ENCODE measurements at regions not wholly inside any gene's neighbourhood (a gene's known extent, or its start where the extent isn't known, plus 50 kb on each side); places are given as distances from the start of the nearest gene placed in this dataset.

DNA sequence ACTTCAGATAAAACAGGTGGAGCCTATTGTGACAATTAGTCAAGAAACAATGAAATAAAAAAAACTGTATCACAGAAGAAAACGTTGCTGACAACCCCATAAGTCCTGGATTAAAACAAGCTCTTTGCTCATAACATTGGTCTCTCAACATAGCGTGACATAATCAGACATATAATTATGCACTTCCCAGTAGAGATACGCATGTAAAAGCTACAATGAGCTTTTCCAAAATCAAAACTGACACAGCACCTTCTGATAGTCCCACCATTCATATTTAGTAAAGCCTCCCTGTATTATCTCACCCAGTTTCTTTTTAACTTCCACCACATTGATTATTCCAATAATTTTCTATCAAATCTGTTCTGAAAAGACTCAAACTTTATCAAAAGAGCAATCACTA lies 372.1 kb upstream of the SMIM31 start:
- no peaks in the 10 kb centered on the region for H3K36me3 ChIP-seq
- H3K9me3 ChIP-seq, result no peaks in the 10 kb centered on the region
- TF ChIP-seq CTCF (IDR thresholded peaks at IDR 0.05), result no peak
- H3K27ac ChIP-seq, result no peak overlapping the region
- H3K4me1 ChIP-seq, result no peaks in the 10 kb centered on the region
- no peak overlapping the region for H3K9ac ChIP-seq (ENCODE audit: low read depth in 2 of 2, low read length in 2 of 2)
- intact Hi-C loops (cut with DNase I), result no loop called here
- H3K27me3 ChIP-seq, result no peaks in the 10 kb centered on the region
- H3K4me3 ChIP-seq, result no peak overlapping the region
- DNase-seq, result no peak

GRCh38 chr4:164383058-164383357 lies 370.9 kb upstream of the SMIM31 start:
- Histone ChIP-seq H3K9me3 (no peaks in the 10 kb centered on the region), H3K4me3 (no peak overlapping the region), H3K27me3 (no peaks in the 10 kb centered on the region), H3K4me1 (no peaks in the 10 kb centered on the region), H3K27ac (no peak overlapping the region), H3K9ac (ENCODE audit: low read depth in 2 of 2, low read length in 2 of 2) (no peak overlapping the region), H3K36me3 (no peaks in the 10 kb centered on the region)
- no peak for DNase-seq
- intact Hi-C loops (cut with DNase I), result no loop called here
- TF ChIP-seq CTCF (IDR thresholded peaks at IDR 0.05), result no peak

- H3K9me3 ChIP-seq, result no peaks in the 10 kb centered on the region
- no peak for TF ChIP-seq CTCF (IDR thresholded peaks at IDR 0.05)
- H3K36me3 ChIP-seq, result no peaks in the 10 kb centered on the region
- no peak for DNase-seq
- H3K27ac ChIP-seq, result no peak overlapping the region
- no peak overlapping the region for H3K4me3 ChIP-seq
- intact Hi-C loops (cut with DNase I), result no loop called here
- H3K27me3 ChIP-seq, result no peaks in the 10 kb centered on the region
- H3K9ac ChIP-seq (ENCODE audit: low read depth in 2 of 2, low read length in 2 of 2), result no peak overlapping the region
- H3K4me1 ChIP-seq, result no peaks in the 10 kb centered on the region
These were observed 370.3 kb upstream of the SMIM31 start for GRCh38 chr4:164383358-164384220.

- Histone ChIP-seq H3K4me3 (no peak overlapping the region), H3K36me3 (no peaks in the 10 kb centered on the region), H3K27me3 (no peaks in the 10 kb centered on the region), H3K9me3 (no peaks in the 10 kb centered on the region), H3K27ac (no peak overlapping the region), H3K4me1 (no peaks in the 10 kb centered on the region), H3K9ac (ENCODE audit: low read depth in 2 of 2, low read length in 2 of 2) (no peak overlapping the region)
- TF ChIP-seq CTCF (IDR thresholded peaks at IDR 0.05), result no peak
- intact Hi-C loops (cut with DNase I), result no loop called here
- no peak for DNase-seq
These were observed 369.5 kb upstream of the SMIM31 start for GRCh38 chr4:164384416-164384815.

DNA sequence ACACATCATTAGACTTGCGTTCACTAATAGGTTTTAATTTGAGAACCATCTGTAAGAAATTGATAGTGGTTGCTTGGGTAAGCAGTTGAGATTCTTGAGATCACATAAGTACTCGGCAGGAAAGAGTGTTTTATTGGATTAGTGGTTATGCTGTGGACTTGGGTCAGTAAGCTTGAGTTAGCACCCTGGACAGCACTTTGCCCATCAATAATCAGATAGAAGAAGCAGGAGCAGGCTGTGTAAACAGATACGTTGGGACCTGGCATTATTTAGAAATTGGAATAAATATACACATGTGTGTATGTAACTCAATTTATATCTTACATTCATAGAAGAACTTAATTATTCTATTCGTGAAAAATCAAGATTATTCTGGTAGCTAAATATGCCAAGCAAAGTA lies 357.5 kb upstream of the SMIM31 start:
- H3K27me3 ChIP-seq, result no peaks in the 10 kb centered on the region
- intact Hi-C loops (cut with DNase I), result no loop called here
- H3K9ac ChIP-seq (ENCODE audit: low read depth in 2 of 2, low read length in 2 of 2), result no peak overlapping the region
- H3K27ac ChIP-seq, result no peak overlapping the region
- no peak for TF ChIP-seq CTCF (IDR thresholded peaks at IDR 0.05)
- no peak for DNase-seq
- H3K36me3 ChIP-seq, result no peaks in the 10 kb centered on the region
- H3K4me3 ChIP-seq, result no peak overlapping the region
- H3K9me3 ChIP-seq, result no peaks in the 10 kb centered on the region
- no peaks in the 10 kb centered on the region for H3K4me1 ChIP-seq
